ENCODE measurements at regions not wholly inside any gene's neighbourhood (a gene's known extent, or its start where the extent isn't known, plus 50 kb on each side); places are given as distances from the start of the nearest gene placed in this dataset.

GRCh38 chr10:120719333-120719732, 131.8 kb upstream of the WDR11 start:
- POLR2A ChIA-PET, result no interaction called here
- Histone ChIP-seq H4K20me1 (replicated peaks; ENCODE audit: control insufficient read depth, insufficient read depth, low read length) (no peaks in the 10 kb centered on the region), H3K4me2 (ENCODE audit: insufficient read depth, low read length) (no peak overlapping the region), H3K9me1 (ENCODE audit: control insufficient read depth, insufficient read depth, low read length) (no peaks in the 10 kb centered on the region), H3K9me3 (replicated peaks; ENCODE audit: control insufficient read depth, insufficient read depth, low read depth, low read length) (no peaks in the 10 kb centered on the region), H2AFZ (ENCODE audit: low read depth, low read length) (no peak overlapping the region), H3K27me3 (ENCODE audit: control insufficient read depth in 2 of 2, insufficient read depth in 2 of 2, low read length in 2 of 2) (no peaks in the 10 kb centered on the region), H3K27ac (ENCODE audit: extremely low read depth, low read depth, low read length) (no peak overlapping the region), H3K4me1 (replicated peaks in 1 of 2; ENCODE audit: control insufficient read depth in 2 of 2, insufficient read depth in 2 of 2, low read length in 2 of 2) (no peaks in the 10 kb centered on the region), H3K36me3 (ENCODE audit: control insufficient read depth, insufficient read depth, low read length) (no peaks in the 10 kb centered on the region), H3K4me3 (no peak overlapping the region), H3K9ac (ENCODE audit: insufficient read depth in 1 of 2, low read depth in 2 of 2, low read length in 2 of 2) (no peak overlapping the region), H3K79me2 (ENCODE audit: control insufficient read depth, insufficient read depth, low read length) (no peaks in the 10 kb centered on the region)
- no TSS peak for BruUV-seq (replicated peaks)
- in situ Hi-C loops (cut with MboI), result no loop called here
- FAIRE-seq (no peak), ATAC-seq (no peak), DNase-seq (ENCODE audit: extremely low read depth in 1 of 4, low spot score in 3 of 4) (no peak)
- TF ChIP-seq RFX1 (IDR thresholded peaks at IDR 0.05) (no peak), TAF7 (tag; IDR thresholded peaks at IDR 0.05) (no peak), EP300 (IDR thresholded peaks at IDR 0.05; ENCODE audit: low read length) (no peak), L3MBTL2 (IDR thresholded peaks at IDR 0.05) (no peak)
- intact Hi-C loops (cut with micrococcal nuclease), result no loop called here
- CTCF ChIA-PET (ENCODE audit: low intra/inter-chr PET ratio), result no interaction called here

GRCh38 chr10:120727001-120727400, 124.2 kb upstream of the WDR11 start:
- intact Hi-C loops (cut with micrococcal nuclease) (no loop called here), in situ Hi-C loops (cut with MboI) (no loop called here)
- CTCF ChIA-PET (ENCODE audit: low intra/inter-chr PET ratio), result no interaction called here
- Histone ChIP-seq H3K9me1 (ENCODE audit: control insufficient read depth, insufficient read depth, low read length) (no peaks in the 10 kb centered on the region), H3K9me3 (replicated peaks; ENCODE audit: control insufficient read depth, insufficient read depth, low read depth, low read length) (no peaks in the 10 kb centered on the region), H3K27ac (ENCODE audit: extremely low read depth, low read depth, low read length) (no peak overlapping the region), H3K27me3 (ENCODE audit: control insufficient read depth in 2 of 2, insufficient read depth in 2 of 2, low read length in 2 of 2) (no peaks in the 10 kb centered on the region), H3K4me2 (ENCODE audit: insufficient read depth, low read length) (no peak overlapping the region), H3K9ac (ENCODE audit: insufficient read depth in 1 of 2, low read depth in 2 of 2, low read length in 2 of 2) (no peak overlapping the region), H4K20me1 (replicated peaks; ENCODE audit: control insufficient read depth, insufficient read depth, low read length) (no peaks in the 10 kb centered on the region), H3K4me3 (no peak overlapping the region), H3K36me3 (ENCODE audit: control insufficient read depth, insufficient read depth, low read length) (no peaks in the 10 kb centered on the region), H3K79me2 (ENCODE audit: control insufficient read depth, insufficient read depth, low read length) (no peaks in the 10 kb centered on the region), H3K4me1 (replicated peaks in 1 of 2; ENCODE audit: control insufficient read depth in 2 of 2, insufficient read depth in 2 of 2, low read length in 2 of 2) (no peaks in the 10 kb centered on the region), H2AFZ (ENCODE audit: low read depth, low read length) (no peak overlapping the region)
- WGBS (ENCODE audit: insufficient coverage, low coverage, missing lambda C conversion rate), result 3% methylated on average over 2 of the region's 2 CpGs
- no TSS peak for BruUV-seq (replicated peaks)
- no peak for DNase-seq (ENCODE audit: extremely low read depth in 1 of 4, low spot score in 3 of 4)
- no peak for TF ChIP-seq HSF4 (CRISPR knock-in tag; IDR thresholded peaks at IDR 0.05; ENCODE audit: borderline replicate concordance)
- TF ChIP-seq SMARCA4 (IDR thresholded peaks at IDR 0.05), result no peak
- no peak for TF ChIP-seq CREB1 (IDR thresholded peaks at IDR 0.05)
- TF ChIP-seq CREB1 (CRISPR knock-in tag; IDR thresholded peaks at IDR 0.05), result no peak
- TF ChIP-seq U2AF1 (optimal IDR thresholded peaks at IDR 0.05; ENCODE audit: low read depth, low read length), result no peak
- no peak for TF ChIP-seq NEUROD1 (IDR thresholded peaks at IDR 0.05; ENCODE audit: borderline replicate concordance, low read depth, low read length, partially characterized antibody)
- TF ChIP-seq POU5F1 (IDR thresholded peaks at IDR 0.05; ENCODE audit: borderline replicate concordance, low read depth, low read length, partially characterized antibody), result no peak
- no peak for TF ChIP-seq HINFP (tag; conservative IDR thresholded peaks at IDR 0.05; ENCODE audit: low read depth)
- TF ChIP-seq SREBF2 (CRISPR knock-in tag; IDR thresholded peaks at IDR 0.05), result no peak
- no peak for TF ChIP-seq NR0B1 (IDR thresholded peaks at IDR 0.05; ENCODE audit: partially characterized antibody)
- no peak for TF ChIP-seq PHB (CRISPR knock-in tag; IDR thresholded peaks at IDR 0.05)
- POLR2A ChIA-PET, result no interaction called here
- FAIRE-seq, result no peak
- ATAC-seq, result no peak
